Gastrocnemius medialis (tissue), 4 donors: ENCODE measurements at regions not wholly inside any gene's neighbourhood (a gene's known extent, or its start where the extent isn't known, plus 50 kb on each side); places are given as distances from the start of the nearest gene placed in this dataset.

ENCODE experiments used
- CTCF ChIP-seq, 5 experiments: fragments of 450-650 bp in 3 of 5; fragments of 200-600 bp in 2 of 5; sonication (generic) in 2 of 5; IDR thresholded peaks in 4 of 5; conservative IDR thresholded peaks in 1 of 5; 1 replicate in 4 of 5; 2 replicates in 1 of 5; pipeline ENCODE4 v1.5.1; 2016 to 2019; ENCODE audit warnings: antibody characterized with exemption in 5 of 5, mild to moderate bottlenecking in 3 of 5, moderate library complexity in 3 of 5
- POLR2A ChIP-seq, 2 donors: fragments of 450-650 bp; IDR thresholded peaks; one replicate each; pipeline ENCODE4 v1.6.1; 2017; ENCODE audit warnings: antibody characterized with exemption in 2 of 2, mild to moderate bottlenecking in 2 of 2, moderate library complexity in 2 of 2

GRCh38 chr18:40493316-40493715 is 1461.7 kb upstream of the PIK3C3 start:
- no peak for TF ChIP-seq POLR2A (IDR thresholded peaks at IDR 0.05)
- no peak for TF ChIP-seq CTCF (IDR thresholded peaks at IDR 0.05 in 4 of 5, conservative IDR thresholded peaks at IDR 0.05 in 1 of 5)
